Neural progenitor cell (in vitro differentiated cells): ENCODE measurements at regions not wholly inside any gene's neighbourhood (a gene's known extent, or its start where the extent isn't known, plus 50 kb on each side); places are given as distances from the start of the nearest gene placed in this dataset.

Experiments used
- DNase-seq: peaks from one replicate; pipeline ENCODE4 v3.0.0-alpha.2; 2016; ENCODE audit warnings: low spot score
- H2AFZ ChIP-seq: fragments of 200-600 bp; sonication (generic); replicated peaks from 2 replicates; pipeline ENCODE4 v1.6.1; 2016; ENCODE audit warnings: antibody characterized with exemption
- H3F3A ChIP-seq: fragments of 200-600 bp; sonication (generic); 2 replicates; pipeline ENCODE4 v1.6.1; 2016; ENCODE audit warnings: antibody characterized with exemption, low read depth
- H3K27ac ChIP-seq: fragments of 200-600 bp; sonication (generic); 2 replicates; pipeline ENCODE4 v1.5.1; 2016; ENCODE audit warnings: mild to moderate bottlenecking
- H3K27me3 ChIP-seq: fragments of 200-600 bp; sonication (generic); 2 replicates; pipeline ENCODE4 v1.6.1; 2016; ENCODE audit warnings: mild to moderate bottlenecking, moderate library complexity
- H3K36me3 ChIP-seq: fragments of 200-600 bp; sonication (generic); 2 replicates; pipeline ENCODE4 v1.5.1; 2016
- H3K4me1 ChIP-seq: fragments of 200-600 bp; sonication (generic); 2 replicates; pipeline ENCODE4 v1.6.1; 2016; ENCODE audit warnings: mixed run types
- H3K4me2 ChIP-seq: fragments of 200-600 bp; sonication (generic); 2 replicates; pipeline ENCODE4 v1.6.1; 2016
- H3K4me3 ChIP-seq: fragments of 200-600 bp; sonication (generic); 2 replicates; pipeline ENCODE4 v1.5.1; 2016
- H3K79me2 ChIP-seq: fragments of 200-600 bp; sonication (generic); 2 replicates; pipeline ENCODE4 v1.6.1; 2016; ENCODE audit warnings: low read depth
- H3K9ac ChIP-seq: fragments of 200-600 bp; sonication (generic); 2 replicates; pipeline ENCODE4 v1.6.1; 2016
- H3K9me3 ChIP-seq: fragments of 200-600 bp; sonication (generic); 2 replicates; pipeline ENCODE4 v1.5.1; 2016; ENCODE audit warnings: low read depth
- H4K20me1 ChIP-seq: fragments of 200-600 bp; sonication (generic); 2 replicates; pipeline ENCODE4 v1.6.1; 2016; ENCODE audit warnings: low read depth
- H3K27ac Mint-ChIP-seq: 3 replicates; pipeline ENCODE4 v1.8.0; 2021; ENCODE audit warnings: mixed read lengths
- H3K27me3 Mint-ChIP-seq: 2 replicates; pipeline ENCODE4 v1.8.0; 2022; ENCODE audit warnings: low read depth, mild to moderate bottlenecking, inconsistent platforms, moderate library complexity, mixed read lengths; ENCODE audit not compliant: insufficient read depth
- H3K36me3 Mint-ChIP-seq: 3 replicates; pipeline ENCODE4 v1.8.0; 2021; ENCODE audit warnings: mixed read lengths
- H3K4me1 Mint-ChIP-seq: 3 replicates; pipeline ENCODE4 v1.8.0; 2021; ENCODE audit warnings: mixed read lengths
- H3K4me3 Mint-ChIP-seq: 3 replicates; pipeline ENCODE4 v1.8.0; 2021; ENCODE audit warnings: mild to moderate bottlenecking, moderate library complexity, mixed read lengths
- H3K9me3 Mint-ChIP-seq: 3 replicates; pipeline ENCODE4 v1.8.0; 2020; ENCODE audit warnings: mixed read lengths
- CTCF ChIP-seq: fragments of 200-600 bp; sonication (generic); IDR thresholded peaks from 2 replicates; pipeline ENCODE4 v1.5.1; 2017; ENCODE audit warnings: antibody characterized with exemption, mild to moderate bottlenecking
- EZH2 ChIP-seq: fragments of 200-600 bp; sonication (generic); IDR thresholded peaks from 2 replicates; pipeline ENCODE4 v1.6.1; 2017; ENCODE audit warnings: antibody characterized with exemption, mild to moderate bottlenecking, moderate library complexity
- EZH2phosphoT487 ChIP-seq: fragments of 200-600 bp; sonication (generic); IDR thresholded peaks from 2 replicates; pipeline ENCODE4 v1.6.1; 2017; ENCODE audit warnings: antibody characterized with exemption

GRCh38 chr20:57779401-57780003, 69.7 kb upstream of the PMEPA1 start:
- DNase-seq = no peak
- TF ChIP-seq CTCF (no peak), EZH2 (no peak), EZH2phosphoT487 (no peak)
- H3K4me1 ChIP-seq = no peaks in the 10 kb centered on the region
- no peaks in the 10 kb centered on the region for H3K9me3 Mint-ChIP-seq
- H3K4me1 Mint-ChIP-seq = peaks cover 2% of the 10 kb centered on the region
- peaks cover 5% of the 10 kb centered on the region for H3K27me3 Mint-ChIP-seq
- H3K27ac Mint-ChIP-seq = no peak overlapping the region
- H2AFZ ChIP-seq = no peak overlapping the region
- H3K36me3 ChIP-seq = no peaks in the 10 kb centered on the region
- no peaks in the 10 kb centered on the region for H3K27me3 ChIP-seq
- H3K27ac ChIP-seq = no peak overlapping the region
- no peaks in the 10 kb centered on the region for H3K36me3 Mint-ChIP-seq
- H3K4me3 Mint-ChIP-seq = no peak overlapping the region
- no peak overlapping the region for H3K9ac ChIP-seq
- H4K20me1 ChIP-seq = no peaks in the 10 kb centered on the region
- no peaks in the 10 kb centered on the region for H3K9me3 ChIP-seq
- no peaks in the 10 kb centered on the region for H3K79me2 ChIP-seq
- H3K4me2 ChIP-seq = no peak overlapping the region
- no peak overlapping the region for H3K4me3 ChIP-seq
- no peaks in the 10 kb centered on the region for H3F3A ChIP-seq

- Histone ChIP-seq H3K4me2 (no peak overlapping the region), H3K9me3 (no peaks in the 10 kb centered on the region), H3K27ac (no peak overlapping the region), H3K9ac (no peak overlapping the region), H3F3A (no peaks in the 10 kb centered on the region), H4K20me1 (no peaks in the 10 kb centered on the region), H3K27me3 (no peaks in the 10 kb centered on the region), H2AFZ (no peak overlapping the region), H3K36me3 (no peaks in the 10 kb centered on the region), H3K79me2 (no peaks in the 10 kb centered on the region), H3K4me3 (no peak overlapping the region), H3K4me1 (no peaks in the 10 kb centered on the region)
- no peak for DNase-seq
- H3K27ac Mint-ChIP-seq = no peak overlapping the region
- H3K4me1 Mint-ChIP-seq = peaks cover 8% of the 10 kb centered on the region
- H3K27me3 Mint-ChIP-seq = peaks cover 3% of the 10 kb centered on the region
- no peaks in the 10 kb centered on the region for H3K36me3 Mint-ChIP-seq
- H3K4me3 Mint-ChIP-seq = no peak overlapping the region
- H3K9me3 Mint-ChIP-seq = peaks cover 2% of the 10 kb centered on the region
- TF ChIP-seq EZH2 = no peak
- no peak for TF ChIP-seq EZH2phosphoT487
- TF ChIP-seq CTCF = no peak
Measured at GRCh38 chr20:57777911-57778310, 68.1 kb upstream of the PMEPA1 start.

- no peak overlapping the region for H3K27ac ChIP-seq
- H3K27me3 Mint-ChIP-seq = no peaks in the 10 kb centered on the region
- H3K4me2 ChIP-seq = no peak overlapping the region
- H3K4me1 Mint-ChIP-seq = peaks cover 17% of the 10 kb centered on the region
- TF ChIP-seq EZH2 (no peak), CTCF (no peak), EZH2phosphoT487 (no peak)
- no peaks in the 10 kb centered on the region for H3F3A ChIP-seq
- H3K79me2 ChIP-seq = no peaks in the 10 kb centered on the region
- H2AFZ ChIP-seq = no peak overlapping the region
- H3K9ac ChIP-seq = no peak overlapping the region
- H3K27me3 ChIP-seq = no peaks in the 10 kb centered on the region
- no peaks in the 10 kb centered on the region for H4K20me1 ChIP-seq
- H3K4me3 Mint-ChIP-seq = no peak overlapping the region
- no peaks in the 10 kb centered on the region for H3K36me3 ChIP-seq
- no peaks in the 10 kb centered on the region for H3K9me3 ChIP-seq
- DNase-seq = no peak
- no peak overlapping the region for H3K27ac Mint-ChIP-seq
- no peaks in the 10 kb centered on the region for H3K4me1 ChIP-seq
- peaks cover 2% of the 10 kb centered on the region for H3K9me3 Mint-ChIP-seq
- H3K36me3 Mint-ChIP-seq = no peaks in the 10 kb centered on the region
- no peak overlapping the region for H3K4me3 ChIP-seq
Measured at GRCh38 chr20:57774951-57775350, 65.1 kb upstream of the PMEPA1 start.
